22Rv1 (cell line): ENCODE measurements at regions not wholly inside any gene's neighbourhood (a gene's known extent, or its start where the extent isn't known, plus 50 kb on each side); places are given as distances from the start of the nearest gene placed in this dataset.

ENCODE experiments used
- H3K27ac ChIP-seq: fragments of 450-650 bp; 2 replicates; pipeline ENCODE4 v1.5.1; 2017
- CTCF ChIP-seq: fragments of 450-650 bp; IDR thresholded peaks from 2 replicates; pipeline ENCODE4 v1.5.1; 2017; ENCODE audit warnings: mild to moderate bottlenecking
- ZFX ChIP-seq: fragments of 450-650 bp; IDR thresholded peaks from 2 replicates; pipeline ENCODE4 v1.6.1; 2017; ENCODE audit warnings: antibody characterized with exemption, borderline replicate concordance

- TF ChIP-seq ZFX (no peak), CTCF (no peak)
- H3K27ac ChIP-seq = no peak overlapping the region
These were observed 71.0 kb upstream of the UGT8 start for GRCh38 chr4:114527637-114528036.

- no peak overlapping the region for H3K27ac ChIP-seq
- TF ChIP-seq ZFX (no peak), CTCF (no peak)
These were observed 62.9 kb upstream of the UGT8 start for GRCh38 chr4:114535725-114536124.

- no peak for TF ChIP-seq ZFX
- TF ChIP-seq CTCF = no peak
- H3K27ac ChIP-seq = no peak overlapping the region
These were observed 61.3 kb upstream of the UGT8 start for GRCh38 chr4:114537352-114537751.

GRCh38 chr4:114538012-114538617 is 60.5 kb upstream of the UGT8 start:
- no peak overlapping the region for H3K27ac ChIP-seq
- TF ChIP-seq ZFX (no peak), CTCF (no peak)

- TF ChIP-seq CTCF (no peak), ZFX (no peak)
- H3K27ac ChIP-seq = no peak overlapping the region
These were observed 58.6 kb upstream of the UGT8 start for GRCh38 chr4:114539985-114540384.

GRCh38 chr4:114547340-114548134 is 51.1 kb upstream of the UGT8 start:
- no peak overlapping the region for H3K27ac ChIP-seq
- TF ChIP-seq CTCF = no peak
- TF ChIP-seq ZFX = no peak
